ENCODE measurements at regions not wholly inside any gene's neighbourhood (a gene's known extent, or its start where the extent isn't known, plus 50 kb on each side); places are given as distances from the start of the nearest gene placed in this dataset.
"Not testable (repeated sequence)": the region's sequence is repeated elsewhere in the genome, so short reads cannot be mapped to it uniquely, and the experiment has no call there.

DNA sequence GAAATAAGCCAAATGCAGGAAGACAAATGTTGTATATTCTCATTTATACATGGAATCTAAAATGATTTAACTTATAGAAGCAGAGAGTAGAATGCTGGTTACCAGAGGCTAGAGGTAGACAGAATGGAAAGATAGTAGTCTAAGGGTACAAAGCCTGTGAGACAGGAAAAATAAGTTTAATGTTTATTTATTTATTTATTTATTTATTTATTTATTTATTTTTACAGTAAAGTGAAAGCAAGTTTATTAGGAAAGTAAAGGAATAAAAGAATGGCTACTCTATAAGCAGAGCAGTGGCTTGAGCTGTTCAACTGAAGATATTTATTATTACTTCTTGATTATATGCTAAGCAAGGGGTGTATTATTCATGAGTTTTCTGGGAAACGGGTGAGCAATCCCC is 203.2 kb downstream of the LAS1L start:
- Histone ChIP-seq H3K27ac (ENCODE audit: low read depth in 1 of 2, low read length in 2 of 2) (no peak overlapping the region), H3K27me3 (ENCODE audit: control insufficient read depth in 1 of 2, insufficient read depth in 2 of 2, low read length in 1 of 2) (no peaks in the 10 kb centered on the region), H3K4me1 (ENCODE audit: control insufficient read depth in 1 of 2, insufficient read depth in 2 of 2, low read length in 2 of 2) (no peaks in the 10 kb centered on the region), H3K4me3 (ENCODE audit: low read length in 2 of 2) (no peak overlapping the region), H3K36me3 (ENCODE audit: control insufficient read depth in 1 of 2, insufficient read depth in 2 of 2, low read length in 1 of 2) (no peaks in the 10 kb centered on the region), H3K9me3 (ENCODE audit: control insufficient read depth, low read length) (peaks cover 2% of the 10 kb centered on the region)
- DNase-seq (no peak), ATAC-seq (ENCODE audit: low FRiP score) (no peak)
- 72 to 84% methylated on average over 1 of the region's 1 CpG for WGBS, 2 donors
- intact Hi-C loops (cut with DNase I), result no loop called here

DNA sequence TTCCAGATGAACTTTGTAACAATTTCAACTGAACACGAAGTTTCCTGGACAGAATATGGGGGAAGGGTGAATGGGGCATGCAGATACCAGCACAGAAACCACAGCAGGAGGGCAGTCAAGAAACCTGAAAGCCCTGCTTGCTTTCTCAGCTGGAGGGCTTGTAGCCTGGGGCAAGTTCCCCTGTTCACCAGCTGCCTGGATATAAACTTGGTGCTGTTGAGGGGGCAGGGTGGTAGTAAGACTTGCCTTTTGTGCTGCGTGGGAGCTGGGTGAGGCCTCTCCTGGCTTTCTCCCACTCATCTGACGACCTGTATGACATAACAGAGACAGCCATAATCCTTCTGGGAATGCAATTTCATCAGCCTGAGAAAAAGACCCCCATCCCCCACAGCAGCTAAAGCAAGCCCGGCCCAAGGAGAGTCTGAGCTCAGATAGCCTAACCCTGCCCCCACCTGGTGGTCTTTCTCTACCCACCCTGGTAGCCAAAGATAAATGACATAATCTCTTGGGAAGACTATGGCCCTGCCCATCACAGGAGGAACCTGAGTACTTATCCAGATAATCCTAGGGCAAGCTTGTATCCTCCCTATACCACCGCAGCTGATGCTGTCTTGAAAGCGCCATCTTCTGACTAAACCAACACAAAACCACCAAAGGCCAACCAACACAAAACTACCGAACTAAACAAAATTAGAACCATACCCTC is 234.3 kb downstream of the LAS1L start:
- no peaks in the 10 kb centered on the region for H3K36me3 ChIP-seq (ENCODE audit: control insufficient read depth in 1 of 2, insufficient read depth in 2 of 2, low read length in 1 of 2)
- WGBS, 2 donors, result 31 to 36% methylated on average over 7 of the region's 7 CpGs
- H3K4me1 ChIP-seq (ENCODE audit: control insufficient read depth in 1 of 2, insufficient read depth in 2 of 2, low read length in 2 of 2), result no peaks in the 10 kb centered on the region
- DNase-seq (peak in 1 of 2 donors; percentile 22), ATAC-seq (ENCODE audit: low FRiP score) (no peak)
- no peak overlapping the region for H3K4me3 ChIP-seq (ENCODE audit: low read length in 2 of 2)
- no peaks in the 10 kb centered on the region for H3K27me3 ChIP-seq (ENCODE audit: control insufficient read depth in 1 of 2, insufficient read depth in 2 of 2, low read length in 1 of 2)
- peaks cover 9% of the 10 kb centered on the region for H3K9me3 ChIP-seq (ENCODE audit: control insufficient read depth, low read length)
- intact Hi-C loops (cut with DNase I), result no loop called here
- H3K27ac ChIP-seq (ENCODE audit: low read depth in 1 of 2, low read length in 2 of 2), result no peak overlapping the region

DNA sequence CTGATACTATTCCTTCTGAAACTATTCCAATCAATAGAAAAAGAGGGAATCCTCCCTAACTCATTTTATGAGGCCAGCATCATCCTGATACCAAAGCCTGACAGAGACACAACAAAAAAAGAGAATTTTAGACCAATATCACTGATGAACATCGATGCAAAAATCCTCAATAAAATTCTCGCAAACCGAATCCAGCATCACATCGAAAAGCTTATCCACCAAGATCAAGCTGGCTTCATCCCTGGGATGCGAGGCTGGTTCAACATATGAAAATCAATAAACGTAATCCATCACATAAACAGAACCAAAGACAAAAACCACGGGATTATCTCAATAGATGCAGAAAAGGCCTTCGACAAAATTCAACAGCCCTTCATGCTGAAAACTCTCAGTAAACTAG is 251.7 kb downstream of the LAS1L start:
- H3K9me3 ChIP-seq (ENCODE audit: control insufficient read depth, low read length); ATAC-seq (ENCODE audit: low FRiP score); intact Hi-C loops (cut with DNase I): not testable (repeated sequence)

DNA sequence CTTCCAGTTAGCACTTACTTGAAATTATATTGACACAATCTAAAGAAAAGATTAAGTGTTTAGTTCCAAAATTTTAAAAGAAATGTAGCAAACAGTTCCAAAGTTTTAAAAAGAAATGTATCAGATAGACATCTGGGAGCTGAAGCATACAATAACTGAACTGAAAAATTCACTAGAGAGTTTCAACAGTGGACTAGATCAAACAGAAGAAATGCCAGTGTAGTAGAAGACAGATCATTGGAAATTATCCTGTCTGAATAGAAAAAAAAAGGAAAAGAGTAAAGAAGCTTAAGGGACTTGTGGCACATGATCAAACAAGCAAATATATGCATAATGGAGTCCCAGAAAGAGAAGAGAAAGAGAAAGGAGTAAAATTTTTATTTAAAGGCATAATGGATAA is 261.4 kb downstream of the LAS1L start:
- no peak for DNase-seq
- Histone ChIP-seq H3K27me3 (ENCODE audit: control insufficient read depth in 1 of 2, insufficient read depth in 2 of 2, low read length in 1 of 2) (no peaks in the 10 kb centered on the region), H3K4me1 (ENCODE audit: control insufficient read depth in 1 of 2, insufficient read depth in 2 of 2, low read length in 2 of 2) (no peaks in the 10 kb centered on the region), H3K9me3 (ENCODE audit: control insufficient read depth, low read length) (peaks cover 11% of the 10 kb centered on the region), H3K4me3 (ENCODE audit: low read length in 2 of 2) (no peak overlapping the region), H3K36me3 (ENCODE audit: control insufficient read depth in 1 of 2, insufficient read depth in 2 of 2, low read length in 1 of 2) (no peaks in the 10 kb centered on the region), H3K27ac (ENCODE audit: low read depth in 1 of 2, low read length in 2 of 2) (no peak overlapping the region)
- intact Hi-C loops (cut with DNase I), result no loop called here
- no peak for ATAC-seq (ENCODE audit: low FRiP score)

More for the DNA sequence above, 251.7 kb downstream of the LAS1L start:
- H3K27ac ChIP-seq (ENCODE audit: low read depth in 1 of 2, low read length in 2 of 2); H3K4me1 ChIP-seq (ENCODE audit: control insufficient read depth in 1 of 2, insufficient read depth in 2 of 2, low read length in 2 of 2); H3K36me3 ChIP-seq (ENCODE audit: control insufficient read depth in 1 of 2, insufficient read depth in 2 of 2, low read length in 1 of 2); DNase-seq; H3K4me3 ChIP-seq (ENCODE audit: low read length in 2 of 2); H3K27me3 ChIP-seq (ENCODE audit: control insufficient read depth in 1 of 2, insufficient read depth in 2 of 2, low read length in 1 of 2): not testable (repeated sequence)
- 82 to 97% methylated on average over 8 of the region's 8 CpGs for WGBS, 2 donors

DNA sequence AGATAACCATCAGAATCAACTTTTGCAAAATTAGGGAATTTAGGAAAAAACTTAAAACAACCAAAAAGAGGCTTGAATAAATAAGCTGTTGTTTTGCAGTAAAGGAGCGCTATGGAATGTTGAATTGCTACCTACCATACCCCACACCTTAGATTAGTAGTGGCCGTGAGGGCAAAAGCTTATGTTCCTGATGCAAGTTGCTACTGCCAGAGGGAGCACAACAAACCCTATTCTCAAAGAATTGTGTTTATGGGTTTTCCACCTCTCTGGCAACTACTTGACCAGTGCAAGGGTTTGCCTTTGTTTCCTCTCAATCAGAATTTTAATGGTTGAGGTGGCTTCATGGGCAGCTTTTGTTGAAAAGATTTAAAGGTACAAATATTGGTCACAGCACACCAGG is 268.1 kb downstream of the LAS1L start:
- Histone ChIP-seq H3K9me3 (ENCODE audit: control insufficient read depth, low read length) (no peaks in the 10 kb centered on the region), H3K27me3 (ENCODE audit: control insufficient read depth in 1 of 2, insufficient read depth in 2 of 2, low read length in 1 of 2) (no peaks in the 10 kb centered on the region), H3K36me3 (ENCODE audit: control insufficient read depth in 1 of 2, insufficient read depth in 2 of 2, low read length in 1 of 2) (no peaks in the 10 kb centered on the region), H3K4me1 (ENCODE audit: control insufficient read depth in 1 of 2, insufficient read depth in 2 of 2, low read length in 2 of 2) (no peaks in the 10 kb centered on the region), H3K4me3 (ENCODE audit: low read length in 2 of 2) (no peak overlapping the region), H3K27ac (ENCODE audit: low read depth in 1 of 2, low read length in 2 of 2) (no peak overlapping the region)
- 69 to 78% methylated on average over 2 of the region's 2 CpGs for WGBS, 2 donors
- intact Hi-C loops (cut with DNase I), result no loop called here
- no peak for ATAC-seq (ENCODE audit: low FRiP score)
- DNase-seq, result no peak

DNA sequence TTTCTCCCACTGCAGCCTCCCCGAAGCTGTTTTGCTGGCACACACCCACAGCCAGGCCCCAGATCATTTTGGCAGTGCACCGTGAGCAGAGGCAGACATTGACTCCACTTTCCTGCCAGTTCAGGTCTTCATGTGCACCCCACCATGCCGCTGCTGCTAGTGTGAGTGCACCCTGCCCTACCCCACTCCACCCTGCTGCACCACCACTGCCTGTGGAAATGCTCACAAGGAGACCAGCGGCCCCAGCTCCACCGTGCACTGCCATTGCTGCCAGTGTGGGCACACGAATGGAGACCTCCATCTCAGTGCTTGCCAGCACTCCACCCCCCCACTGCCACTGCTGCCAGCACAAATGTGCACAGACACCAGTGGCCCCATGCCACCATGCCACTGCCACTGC is 277.6 kb upstream of the ZC4H2 start:
- intact Hi-C loops (cut with DNase I), result no loop called here
- Histone ChIP-seq H3K4me3 (ENCODE audit: low read length in 2 of 2) (no peak overlapping the region), H3K36me3 (ENCODE audit: control insufficient read depth in 1 of 2, insufficient read depth in 2 of 2, low read length in 1 of 2) (no peaks in the 10 kb centered on the region), H3K27ac (ENCODE audit: low read depth in 1 of 2, low read length in 2 of 2) (no peak overlapping the region), H3K27me3 (ENCODE audit: control insufficient read depth in 1 of 2, insufficient read depth in 2 of 2, low read length in 1 of 2) (no peaks in the 10 kb centered on the region), H3K4me1 (ENCODE audit: control insufficient read depth in 1 of 2, insufficient read depth in 2 of 2, low read length in 2 of 2) (no peaks in the 10 kb centered on the region), H3K9me3 (ENCODE audit: control insufficient read depth, low read length) (peaks cover 5% of the 10 kb centered on the region)
- DNase-seq (no peak), ATAC-seq (ENCODE audit: low FRiP score) (no peak)
- WGBS, 2 donors, result 73 to 95% methylated on average over 6 of the region's 6 CpGs

DNA sequence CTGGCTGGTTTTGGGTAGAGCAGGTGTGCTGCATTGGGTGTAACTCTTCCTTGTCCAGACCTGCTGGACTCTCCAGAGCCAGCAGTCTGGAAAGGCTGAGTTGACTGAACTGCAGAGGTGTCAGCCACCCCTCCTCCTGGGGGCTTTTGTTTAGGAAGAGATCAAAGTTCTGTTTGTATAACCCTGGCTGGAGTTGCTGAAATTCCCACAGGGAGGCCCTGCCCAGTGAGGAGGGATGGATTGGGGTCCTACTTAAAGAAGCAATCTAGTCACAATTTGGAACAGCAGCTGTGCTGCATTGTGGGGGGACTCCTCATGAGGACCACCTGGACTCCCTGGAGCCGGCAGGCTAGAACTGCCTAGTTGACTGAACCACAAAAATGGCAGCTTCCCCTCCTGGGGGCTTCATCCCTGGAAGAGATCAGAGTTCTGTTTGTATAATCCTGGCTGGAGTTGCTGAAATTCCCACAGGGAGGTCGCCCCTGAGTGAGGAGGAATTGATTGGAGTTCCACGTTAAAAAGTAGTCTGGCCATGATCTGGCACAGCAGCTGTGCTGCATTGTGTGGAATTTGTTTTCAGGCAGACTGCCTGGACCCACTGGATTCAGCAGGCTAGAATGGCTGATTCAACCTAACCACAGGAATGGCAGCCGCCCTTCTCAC is 264.9 kb upstream of the ZC4H2 start:
- Histone ChIP-seq H3K4me3 (ENCODE audit: low read length in 2 of 2) (no peak overlapping the region), H3K27me3 (ENCODE audit: control insufficient read depth in 1 of 2, insufficient read depth in 2 of 2, low read length in 1 of 2) (no peaks in the 10 kb centered on the region), H3K36me3 (ENCODE audit: control insufficient read depth in 1 of 2, insufficient read depth in 2 of 2, low read length in 1 of 2) (no peaks in the 10 kb centered on the region), H3K27ac (ENCODE audit: low read depth in 1 of 2, low read length in 2 of 2) (no peak overlapping the region), H3K9me3 (ENCODE audit: control insufficient read depth, low read length) (peaks cover 2% of the 10 kb centered on the region), H3K4me1 (ENCODE audit: control insufficient read depth in 1 of 2, insufficient read depth in 2 of 2, low read length in 2 of 2) (no peaks in the 10 kb centered on the region)
- no peak for DNase-seq
- intact Hi-C loops (cut with DNase I), result no loop called here
- ATAC-seq (ENCODE audit: low FRiP score), result no peak
- WGBS, 2 donors, result 49 to 54% methylated on average over 4 of the region's 4 CpGs

DNA sequence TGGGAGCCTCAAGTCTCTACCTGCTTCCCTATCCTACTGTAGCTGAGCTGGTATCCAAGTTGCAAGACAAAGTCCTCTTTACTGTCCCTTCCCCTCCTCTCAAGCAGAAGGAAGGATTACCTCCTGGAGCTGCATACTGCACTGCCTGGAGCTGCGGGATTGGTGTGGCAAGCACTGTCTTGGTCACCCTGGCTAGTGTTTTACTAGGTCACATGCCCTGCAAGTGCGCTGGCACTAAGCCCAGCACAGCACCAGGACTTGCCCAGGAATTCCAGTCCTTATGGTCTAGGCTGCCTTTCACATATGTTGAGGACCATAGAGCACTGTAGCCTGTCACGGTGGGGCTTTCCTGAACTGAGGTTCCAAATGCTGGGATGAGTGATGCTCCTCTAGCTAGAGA is 227.3 kb upstream of the ZC4H2 start:
- Histone ChIP-seq H3K9me3 (ENCODE audit: control insufficient read depth, low read length) (peaks cover 6% of the 10 kb centered on the region), H3K36me3 (ENCODE audit: control insufficient read depth in 1 of 2, insufficient read depth in 2 of 2, low read length in 1 of 2) (no peaks in the 10 kb centered on the region), H3K4me1 (ENCODE audit: control insufficient read depth in 1 of 2, insufficient read depth in 2 of 2, low read length in 2 of 2) (no peaks in the 10 kb centered on the region), H3K27ac (ENCODE audit: low read depth in 1 of 2, low read length in 2 of 2) (no peak overlapping the region), H3K27me3 (ENCODE audit: control insufficient read depth in 1 of 2, insufficient read depth in 2 of 2, low read length in 1 of 2) (no peaks in the 10 kb centered on the region), H3K4me3 (ENCODE audit: low read length in 2 of 2) (no peak overlapping the region)
- WGBS, 2 donors, result 71 to 92% methylated on average over 3 of the region's 3 CpGs
- DNase-seq, result no peak
- intact Hi-C loops (cut with DNase I), result no loop called here
- no peak for ATAC-seq (ENCODE audit: low FRiP score)

DNA sequence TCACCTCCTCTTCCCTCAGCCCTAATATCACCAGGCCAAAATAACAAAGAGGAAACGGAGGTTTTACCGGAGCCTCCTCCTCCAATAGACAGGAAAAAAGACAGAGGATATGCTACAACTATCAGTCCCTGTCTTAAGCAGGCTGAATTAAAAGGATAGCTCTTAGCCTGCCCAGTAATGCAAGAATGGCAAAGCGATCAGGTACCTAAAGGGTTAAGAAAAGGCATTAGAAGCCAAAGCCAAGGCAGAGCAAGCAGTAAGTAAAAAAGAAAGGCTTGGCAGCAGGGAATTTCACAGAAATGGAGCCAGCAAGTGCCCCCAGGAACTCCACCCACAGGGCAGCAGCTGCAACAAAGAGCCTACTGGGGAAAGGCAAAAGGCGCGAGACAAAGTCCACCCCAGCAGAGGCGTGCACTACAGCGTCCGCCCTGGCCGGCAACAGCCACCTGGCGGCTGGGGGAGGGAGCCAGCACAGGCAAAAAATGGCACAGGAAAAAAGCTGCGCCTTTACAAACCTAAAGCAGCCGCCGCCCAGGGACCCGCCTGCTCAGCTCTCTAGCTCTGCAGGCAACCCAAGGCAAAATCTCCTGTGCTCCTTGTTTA is 220.6 kb upstream of the ZC4H2 start:
- ATAC-seq (ENCODE audit: low FRiP score) (no peak), DNase-seq (no peak)
- no peak overlapping the region for H3K27ac ChIP-seq (ENCODE audit: low read depth in 1 of 2, low read length in 2 of 2)
- H3K4me1 ChIP-seq (ENCODE audit: control insufficient read depth in 1 of 2, insufficient read depth in 2 of 2, low read length in 2 of 2), result no peaks in the 10 kb centered on the region
- intact Hi-C loops (cut with DNase I), result no loop called here
- H3K9me3 ChIP-seq (ENCODE audit: control insufficient read depth, low read length), result peaks cover 1% of the 10 kb centered on the region
- no peaks in the 10 kb centered on the region for H3K36me3 ChIP-seq (ENCODE audit: control insufficient read depth in 1 of 2, insufficient read depth in 2 of 2, low read length in 1 of 2)
- no peak overlapping the region for H3K4me3 ChIP-seq (ENCODE audit: low read length in 2 of 2)
- 7 to 13% methylated on average over 14 of the region's 14 CpGs for WGBS, 2 donors
- no peaks in the 10 kb centered on the region for H3K27me3 ChIP-seq (ENCODE audit: control insufficient read depth in 1 of 2, insufficient read depth in 2 of 2, low read length in 1 of 2)

Measured in aorta (tissue), 5 donors.